SK-N-SH treated with all-trans-retinoic acid at 6 μM for 48 hours (cell line): ENCODE measurements at regions not wholly inside any gene's neighbourhood (a gene's known extent, or its start where the extent isn't known, plus 50 kb on each side); places are given as distances from the start of the nearest gene placed in this dataset.

Source experiments
- ARNTL ChIP-seq: fragments of 450-650 bp; formaldehyde crosslinking; IDR thresholded peaks from 2 replicates; pipeline ENCODE4 v1.5.0; 2020; ENCODE audit warnings: low read depth, mild to moderate bottlenecking, moderate library complexity, borderline replicate concordance
- TSHZ2 ChIP-seq: fragments of 250-450 bp; sonication (Bioruptor Pico); IDR thresholded peaks from 2 replicates; pipeline ENCODE4 v1.5.0; 2020; ENCODE audit warnings: mild to moderate bottlenecking, moderate library complexity
- ZFP3 ChIP-seq: fragments of 250-450 bp; sonication (Bioruptor Pico); IDR thresholded peaks from 2 replicates; pipeline ENCODE4 v1.5.0; 2020; ENCODE audit warnings: mild to moderate bottlenecking, moderate library complexity

DNA sequence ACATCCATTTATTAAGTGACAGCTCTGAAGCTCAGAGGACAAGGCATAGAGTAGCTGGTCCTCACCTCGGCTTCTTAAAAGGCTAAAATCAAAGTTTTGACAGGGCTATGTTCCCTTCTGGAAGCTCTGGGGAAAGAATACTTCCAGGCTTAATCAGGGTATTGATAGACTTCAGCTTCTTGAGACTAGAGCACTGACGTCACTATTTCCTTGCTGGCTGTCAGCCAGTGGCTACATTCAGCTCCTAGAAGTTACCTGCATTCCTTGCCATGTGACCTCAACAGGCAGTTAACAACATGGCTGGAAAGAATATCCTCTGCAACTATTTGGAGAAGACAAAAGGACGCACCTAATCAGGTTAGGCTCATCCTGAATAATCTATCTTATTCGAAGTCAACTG, 1144.8 kb downstream of the ADGRL3 start:
- TF ChIP-seq ZFP3 (CRISPR knock-in tag) (no peak), ARNTL (CRISPR knock-in tag) (no peak), TSHZ2 (CRISPR knock-in tag) (no peak)
